CD1c-positive myeloid dendritic cell (primary cell): ENCODE measurements at regions not wholly inside any gene's neighbourhood (a gene's known extent, or its start where the extent isn't known, plus 50 kb on each side); places are given as distances from the start of the nearest gene placed in this dataset.
A peak's percentile ranks its signal among the peaks of the same experiment; 100 is the strongest.

Experiments
- DNase-seq: peaks from one replicate; pipeline ENCODE4 v3.0.0-alpha.2; 2016; ENCODE audit errors: extremely low spot score

DNA sequence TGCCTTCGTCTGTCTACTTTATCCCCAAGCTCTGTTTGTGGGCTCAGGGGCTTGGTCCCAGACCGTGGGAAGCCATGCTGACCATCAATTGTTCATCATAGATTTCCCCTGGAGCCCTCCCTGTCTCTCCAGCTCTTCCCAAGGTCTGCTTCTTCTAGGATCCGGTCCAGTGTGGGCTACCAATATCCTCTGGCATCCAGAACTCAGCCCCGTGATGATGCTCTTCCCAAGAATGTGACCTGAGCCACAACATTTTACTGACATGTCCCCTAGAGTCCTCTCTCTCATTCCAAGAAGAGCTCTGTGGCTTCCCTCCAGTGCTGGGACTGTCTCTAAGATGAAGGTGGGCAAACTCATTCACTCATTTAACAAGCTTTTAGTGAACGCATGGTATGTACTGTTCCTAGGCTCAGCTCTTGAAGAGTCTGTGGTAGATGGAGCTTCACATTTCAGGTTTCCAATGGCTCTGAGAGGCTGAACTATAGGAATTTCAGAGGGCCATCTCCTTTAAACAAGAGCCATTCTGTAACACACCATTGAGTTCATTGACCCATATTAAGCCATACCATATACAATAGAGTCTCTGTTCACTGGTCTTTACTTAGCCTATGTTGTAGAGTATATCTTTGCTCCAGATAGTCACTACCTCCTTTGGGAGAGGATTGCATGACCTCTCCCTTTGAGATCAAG, 142.0 kb upstream of the APCDD1 start:
- DNase-seq, result no peak

DNA sequence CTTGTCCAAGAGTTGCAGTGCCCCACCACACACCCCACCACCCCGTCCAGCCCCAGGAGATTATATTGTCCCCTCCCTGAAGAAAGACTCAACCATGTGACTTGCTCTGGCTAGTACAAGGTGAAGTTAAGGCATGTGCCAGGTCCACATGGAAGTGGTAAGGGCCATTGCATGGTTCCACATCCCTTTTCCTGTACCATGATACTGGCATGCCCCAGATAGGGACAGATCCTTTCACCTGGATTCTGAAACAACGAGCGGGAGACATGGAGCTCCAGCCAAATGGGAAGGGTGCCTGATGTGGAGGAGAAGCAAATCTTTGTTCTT, 141.5 kb upstream of the APCDD1 start:
- DNase-seq, result no peak

DNA sequence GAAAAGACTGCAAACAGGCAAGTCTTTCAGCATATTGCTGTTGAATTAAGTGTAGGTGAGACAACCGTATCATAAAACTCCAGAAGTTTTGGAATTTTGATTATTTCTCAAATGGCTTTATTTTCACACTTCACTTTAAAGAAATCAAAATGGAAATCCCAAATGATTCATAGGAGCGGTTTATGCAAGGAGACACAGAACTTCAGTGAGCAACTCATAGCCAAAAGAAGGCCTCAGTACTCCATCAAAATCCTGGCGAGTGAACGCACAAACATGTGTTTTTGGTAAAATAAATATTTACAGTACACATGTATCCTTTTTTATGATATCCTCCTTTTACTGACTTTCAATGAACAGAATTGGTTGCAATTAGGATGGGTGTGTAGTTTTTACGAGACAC, 140.4 kb upstream of the APCDD1 start:
- DNase-seq, result no peak

DNA sequence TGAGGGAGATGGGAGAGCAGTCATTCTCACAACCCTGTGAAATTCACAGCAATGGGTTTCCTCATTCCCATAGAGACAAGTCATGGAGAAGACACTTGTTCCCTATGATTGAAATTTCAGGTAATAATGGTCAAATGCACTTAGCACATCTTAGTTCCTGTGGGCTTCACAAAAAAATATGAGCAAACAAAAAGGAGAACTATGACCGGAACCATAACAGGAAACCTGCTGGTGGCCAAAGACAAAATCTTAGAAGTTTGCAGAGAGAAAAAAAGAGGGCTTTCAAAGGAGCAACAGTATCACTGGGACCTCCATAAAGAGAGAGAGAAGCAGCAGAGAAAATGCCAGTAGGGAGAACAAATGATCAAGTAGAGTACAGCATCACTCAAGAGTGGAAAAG, 138.9 kb upstream of the APCDD1 start:
- DNase-seq, result peak; percentile 37

DNA sequence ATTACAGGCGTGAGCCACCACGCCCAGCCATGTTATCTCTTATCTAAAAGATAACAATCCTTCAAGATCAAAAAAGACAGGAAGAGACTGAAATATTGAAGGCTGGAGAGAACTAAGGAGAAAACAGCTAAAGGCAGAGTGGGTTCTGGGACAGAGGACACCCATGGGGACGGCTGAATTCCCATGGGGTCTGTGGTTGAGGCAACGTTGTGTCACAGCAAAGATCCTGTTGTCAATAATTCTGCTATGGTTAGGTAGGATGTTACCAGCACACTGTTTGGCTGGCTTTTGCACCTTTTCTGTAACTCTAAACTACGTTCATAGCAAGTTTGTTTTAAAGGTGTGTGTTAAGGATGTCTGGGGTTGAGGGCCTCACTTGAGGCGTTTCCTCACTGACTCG, 137.7 kb upstream of the APCDD1 start:
- no peak for DNase-seq

DNA sequence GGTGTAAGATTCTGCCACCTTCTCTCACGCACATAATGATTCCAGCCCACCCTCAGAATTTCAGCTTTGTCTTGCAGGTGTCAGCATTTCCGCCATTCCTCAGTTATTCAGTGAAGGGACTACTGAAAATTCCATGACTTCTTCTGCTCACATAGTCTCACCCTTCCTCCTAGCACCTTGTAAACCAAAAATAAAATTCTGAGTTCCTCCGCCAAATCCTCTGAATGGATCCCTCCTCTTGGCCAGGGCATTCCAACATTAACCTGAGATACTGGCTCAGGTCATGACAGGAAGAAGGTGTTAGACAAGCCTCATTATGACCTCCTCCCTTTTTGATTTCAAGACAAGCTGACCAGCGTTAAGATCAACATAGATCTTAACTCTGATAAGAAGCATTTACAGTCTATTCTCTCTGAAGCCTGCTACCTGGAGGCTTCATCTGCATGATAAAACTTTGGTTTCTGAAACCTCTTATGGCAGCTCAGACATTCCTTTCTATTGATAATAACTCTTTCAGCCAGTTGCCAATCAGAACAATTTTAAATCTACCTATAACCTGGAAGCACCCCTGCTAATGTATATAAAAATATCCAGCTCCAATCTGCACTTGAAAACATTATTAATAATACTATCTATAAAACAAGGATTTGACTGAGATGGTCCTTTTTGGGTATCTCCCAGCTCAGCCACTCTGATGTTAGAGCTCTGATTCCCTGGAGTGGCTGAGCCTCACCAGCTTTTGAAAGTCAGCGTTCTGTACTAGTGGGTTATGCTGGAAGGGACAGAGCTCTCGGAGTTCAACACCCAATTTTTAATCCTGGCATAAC, 136.4 kb upstream of the APCDD1 start:
- no peak for DNase-seq

DNA sequence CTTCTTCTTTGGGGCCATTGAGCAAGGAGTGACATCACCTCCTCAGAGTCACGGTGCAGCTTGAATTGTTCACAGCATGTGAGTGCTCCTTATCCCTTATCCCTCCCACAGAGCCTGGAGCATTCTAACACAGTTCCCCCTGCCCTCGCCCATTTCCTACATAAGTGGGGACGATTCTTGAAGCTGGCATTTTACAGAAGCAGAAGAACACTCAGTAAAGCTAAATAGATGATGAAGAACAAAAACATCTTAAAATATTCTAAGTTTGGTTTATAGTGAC, 135.8 kb upstream of the APCDD1 start:
- peak; percentile 49 for DNase-seq

DNA sequence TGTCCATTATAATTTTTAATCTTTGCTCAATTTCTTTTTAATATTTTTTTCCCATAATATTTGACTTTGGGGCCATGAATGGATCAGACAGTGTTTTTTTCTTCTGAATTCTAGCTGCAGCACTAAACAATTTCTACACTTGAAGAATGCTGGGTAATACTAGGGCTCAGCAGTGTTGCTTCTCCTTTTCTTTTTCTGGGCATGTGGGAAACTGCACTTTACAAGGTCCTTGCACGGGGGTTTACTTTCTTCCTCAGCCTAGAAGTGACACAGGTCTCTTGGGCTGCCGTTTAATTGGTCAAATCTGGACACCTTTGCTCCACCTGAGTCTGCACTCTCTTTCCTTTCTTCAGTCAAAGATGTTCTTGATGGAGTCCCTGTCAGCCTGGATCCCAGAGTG, 135.4 kb upstream of the APCDD1 start:
- peak; percentile 22 for DNase-seq

DNA sequence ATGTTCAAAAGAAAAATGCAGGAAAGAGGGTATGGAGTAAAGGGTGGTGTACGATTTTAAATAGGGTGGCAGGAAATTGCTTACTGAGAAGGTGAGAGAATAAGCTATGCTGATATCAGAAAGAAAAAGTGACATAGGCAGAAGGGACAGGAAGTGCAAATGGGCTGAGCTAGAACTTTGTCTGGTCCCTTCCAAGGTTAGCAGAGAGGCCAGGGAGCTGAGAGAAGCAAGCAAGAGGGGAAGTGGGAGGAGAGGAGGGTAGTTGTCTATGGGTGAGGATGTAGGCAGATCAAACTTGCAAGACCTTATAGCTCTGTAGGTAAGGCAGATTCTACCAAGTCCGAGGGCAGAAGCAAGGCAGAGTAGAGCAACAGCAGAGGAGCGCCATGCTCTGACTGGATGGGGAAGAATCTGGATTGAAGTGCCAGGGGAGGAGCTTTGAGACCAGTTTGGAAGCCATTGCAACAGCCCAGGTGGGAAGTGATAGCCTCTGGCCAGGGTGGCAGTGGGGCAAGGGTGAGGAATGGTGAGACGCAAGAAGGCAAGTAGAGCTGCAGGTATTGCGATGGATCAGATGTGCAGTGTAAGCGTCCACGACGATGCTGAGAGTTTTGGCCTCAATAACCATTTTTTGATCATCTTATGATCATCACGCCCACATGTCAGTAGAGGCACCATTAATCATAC, 134.4 kb upstream of the APCDD1 start:
- no peak for DNase-seq

DNA sequence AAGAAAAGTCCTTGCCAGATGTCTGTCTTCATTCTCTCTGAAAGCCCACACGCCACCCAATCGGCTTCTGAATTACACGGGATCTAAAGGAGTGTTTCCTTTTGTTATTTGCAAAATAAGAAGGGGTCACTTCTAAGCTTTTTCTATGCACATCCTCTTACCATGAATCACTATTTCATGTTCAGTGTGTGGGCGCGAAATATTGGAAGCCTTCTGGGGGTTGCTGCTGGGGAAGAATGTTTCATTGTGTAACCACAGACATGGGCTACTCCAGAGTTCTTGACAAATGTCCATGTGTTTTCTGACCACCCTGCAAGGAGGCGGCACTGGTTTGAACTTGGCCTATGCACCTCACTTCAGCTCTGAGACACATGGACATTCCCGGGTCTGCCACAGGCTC, 133.6 kb upstream of the APCDD1 start:
- peak; percentile 32 for DNase-seq

DNA sequence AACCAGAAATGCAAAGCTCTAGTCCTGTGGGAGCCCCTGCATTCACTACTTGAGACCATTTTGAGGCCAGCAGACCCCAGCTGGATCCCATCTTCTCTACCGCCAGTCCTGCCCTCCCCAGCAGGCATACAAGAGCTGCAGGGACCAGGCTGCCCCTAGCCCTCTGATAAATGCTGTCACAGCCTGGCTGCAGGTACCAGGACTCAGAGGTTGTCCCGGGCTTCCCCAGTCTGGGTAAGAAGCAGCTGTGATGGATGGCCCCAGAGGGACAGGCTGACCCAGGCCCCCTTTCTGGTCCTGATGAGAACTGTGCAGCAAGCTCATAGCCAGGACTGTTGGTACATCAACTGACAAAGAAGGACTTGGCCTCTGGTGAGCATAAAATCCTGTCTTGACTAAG, 132.9 kb upstream of the APCDD1 start:
- DNase-seq, result no peak

DNA sequence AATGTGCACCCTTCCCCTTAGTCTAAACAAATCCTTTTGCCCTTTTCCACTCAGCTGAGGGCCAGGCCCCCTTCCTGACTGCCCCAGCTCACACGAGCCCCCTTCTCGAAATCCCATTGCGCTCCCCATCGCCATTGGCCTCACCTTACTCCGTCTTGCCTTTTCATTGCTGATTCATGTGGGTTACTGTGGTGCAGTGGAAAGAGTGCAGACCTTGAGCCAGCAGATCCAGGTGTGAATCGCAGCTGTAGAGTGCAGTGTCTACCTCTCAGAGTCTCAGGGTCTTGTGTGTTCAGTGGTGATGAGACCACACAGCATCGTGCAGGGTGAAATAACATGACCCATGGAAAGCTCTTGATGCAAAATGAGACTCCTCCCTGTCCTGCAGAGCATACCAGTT, 132.4 kb upstream of the APCDD1 start:
- no peak for DNase-seq

DNA sequence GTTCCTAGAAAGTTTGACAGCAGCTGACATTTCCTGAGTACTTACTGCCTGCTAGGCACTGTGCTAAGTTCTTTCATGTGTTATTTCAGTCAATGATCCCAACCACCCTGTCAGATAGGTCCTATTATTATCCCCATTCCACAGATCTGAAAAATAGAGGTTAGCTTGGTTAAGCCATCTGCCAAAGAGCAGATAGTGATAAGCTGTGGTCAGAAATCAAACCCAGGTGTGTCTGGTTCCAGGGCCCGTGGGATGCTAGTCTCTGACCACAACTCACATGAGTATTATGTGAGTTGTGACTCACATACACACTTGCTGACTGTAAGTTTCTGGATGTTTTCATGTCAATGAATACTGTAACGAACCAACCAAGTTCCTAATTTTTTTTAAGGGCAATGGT, 132.0 kb upstream of the APCDD1 start:
- peak; percentile 10 for DNase-seq

DNA sequence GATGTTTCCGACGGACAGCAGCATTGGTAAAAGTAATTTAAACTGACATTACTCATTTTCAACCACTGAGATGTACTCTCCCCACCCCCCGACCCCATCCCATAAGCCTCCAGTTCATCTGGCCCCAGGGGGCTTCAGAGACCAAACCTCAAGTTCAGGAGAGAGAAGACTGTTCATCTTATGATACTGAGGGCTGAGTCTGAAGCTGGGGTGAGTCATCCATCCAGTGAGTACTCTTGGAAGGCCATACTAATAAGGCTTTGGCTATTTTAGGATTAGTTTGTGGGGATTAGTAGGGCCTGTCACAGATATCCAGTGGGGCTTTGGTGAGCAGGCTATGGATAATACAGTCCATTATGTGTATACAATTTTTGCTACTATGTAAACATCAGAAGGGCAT, 125.3 kb upstream of the APCDD1 start:
- DNase-seq, result no peak

DNA sequence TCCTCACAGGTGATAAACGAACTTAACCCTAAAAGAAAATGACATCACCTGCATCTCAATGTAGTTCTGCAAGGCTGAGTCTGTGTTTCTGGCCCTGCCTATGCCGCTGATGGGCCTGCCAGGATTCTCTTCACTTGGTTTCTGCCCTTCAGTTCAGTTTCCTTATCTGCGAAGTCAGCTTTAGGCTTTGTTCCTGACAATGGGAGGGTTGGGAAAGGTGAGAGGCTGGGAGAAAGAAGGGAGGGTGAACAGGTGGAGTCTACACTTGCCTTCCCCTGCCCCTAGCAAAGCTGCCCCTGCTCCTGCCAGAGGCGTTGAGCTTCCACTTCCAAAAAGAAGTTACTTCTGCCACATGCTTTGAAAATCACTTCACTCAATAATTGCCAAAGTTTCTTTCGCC, 124.0 kb upstream of the APCDD1 start:
- no peak for DNase-seq

DNA sequence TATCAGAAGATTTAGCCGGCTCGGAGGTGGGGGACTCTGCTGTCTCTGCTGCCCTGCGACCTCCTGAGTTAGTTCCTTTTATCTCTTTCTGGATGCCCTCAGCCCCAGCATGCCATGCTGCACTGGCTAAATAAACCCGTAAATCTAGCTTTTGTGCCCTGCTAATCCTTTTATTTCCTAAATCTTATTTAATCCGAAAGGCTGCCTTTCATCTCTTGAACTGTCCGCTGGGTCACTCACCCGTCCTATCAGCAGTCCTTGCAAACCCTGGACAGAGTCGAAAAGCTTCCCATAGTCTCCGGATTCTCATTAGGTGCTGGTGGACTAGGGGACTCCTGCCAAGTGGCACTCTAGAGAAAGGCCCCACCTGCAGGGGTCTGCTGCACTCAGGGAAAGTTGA, 122.0 kb upstream of the APCDD1 start:
- no peak for DNase-seq

DNA sequence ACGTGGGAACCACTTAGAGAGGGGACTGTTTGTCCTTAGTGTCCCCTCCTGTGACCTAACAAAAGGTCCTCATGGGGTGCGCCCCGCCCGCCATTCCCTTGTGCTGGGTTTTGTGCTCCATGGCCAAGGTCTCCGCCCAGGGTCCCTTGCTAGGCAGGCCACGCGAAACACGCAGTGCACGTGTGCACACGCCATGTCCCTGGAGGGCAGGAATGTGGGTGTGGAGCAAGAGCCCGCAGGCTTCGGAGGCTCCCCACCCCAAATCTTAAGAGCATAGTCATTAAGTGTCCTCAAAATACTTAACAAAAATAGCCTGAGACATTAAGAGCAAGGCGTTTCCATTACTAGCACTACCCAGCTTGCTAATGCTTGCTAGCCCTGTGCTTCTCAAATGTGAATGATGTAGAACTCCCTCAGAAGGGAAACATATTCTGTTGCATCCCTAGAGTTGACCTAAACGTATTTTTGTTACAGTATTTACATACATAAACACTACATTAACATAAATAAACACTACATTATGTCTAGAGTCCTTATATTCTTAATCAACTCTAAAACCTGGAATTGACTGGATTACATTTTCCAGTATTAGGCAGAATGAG, 117.6 kb upstream of the APCDD1 start:
- no peak for DNase-seq

DNA sequence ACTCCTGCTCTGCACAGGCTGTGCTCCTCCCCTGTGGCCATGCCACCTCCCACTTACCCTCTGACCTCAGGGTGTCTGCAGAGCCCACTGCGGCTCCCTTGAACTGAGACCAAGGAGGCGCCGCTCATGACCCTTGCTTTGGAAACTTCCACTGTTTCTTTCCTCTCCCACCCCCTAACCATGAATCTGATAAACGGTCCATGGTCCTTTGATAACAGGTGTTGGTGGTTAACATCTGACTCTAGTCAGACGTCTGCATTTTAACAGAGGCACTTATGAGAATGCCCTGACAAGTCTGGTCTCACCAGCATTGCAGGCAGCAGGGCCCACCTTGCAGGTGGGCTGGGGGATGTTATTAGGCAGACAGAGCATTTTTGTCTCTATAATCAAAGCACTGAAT, 113.6 kb upstream of the APCDD1 start:
- DNase-seq, result no peak

DNA sequence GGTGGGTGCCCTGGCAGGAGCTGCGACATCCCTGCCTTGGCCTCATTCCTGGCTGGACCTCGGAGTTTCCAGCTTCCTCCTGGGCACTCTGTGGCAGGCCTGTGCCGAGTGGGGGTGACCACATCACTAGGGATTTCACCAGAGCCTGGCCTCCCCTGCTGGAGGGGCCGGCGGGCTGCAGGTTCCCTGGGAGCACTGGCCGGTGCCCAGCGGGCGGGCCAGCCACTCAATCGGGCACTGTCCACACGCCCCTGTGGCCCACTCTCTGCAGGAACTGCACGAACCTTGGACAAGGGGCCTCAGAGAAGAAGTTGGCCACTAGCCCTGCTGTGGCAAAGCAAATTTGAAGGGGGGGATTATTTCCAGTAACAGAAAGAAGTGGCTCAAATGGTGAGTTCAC, 110.7 kb upstream of the APCDD1 start:
- no peak for DNase-seq

DNA sequence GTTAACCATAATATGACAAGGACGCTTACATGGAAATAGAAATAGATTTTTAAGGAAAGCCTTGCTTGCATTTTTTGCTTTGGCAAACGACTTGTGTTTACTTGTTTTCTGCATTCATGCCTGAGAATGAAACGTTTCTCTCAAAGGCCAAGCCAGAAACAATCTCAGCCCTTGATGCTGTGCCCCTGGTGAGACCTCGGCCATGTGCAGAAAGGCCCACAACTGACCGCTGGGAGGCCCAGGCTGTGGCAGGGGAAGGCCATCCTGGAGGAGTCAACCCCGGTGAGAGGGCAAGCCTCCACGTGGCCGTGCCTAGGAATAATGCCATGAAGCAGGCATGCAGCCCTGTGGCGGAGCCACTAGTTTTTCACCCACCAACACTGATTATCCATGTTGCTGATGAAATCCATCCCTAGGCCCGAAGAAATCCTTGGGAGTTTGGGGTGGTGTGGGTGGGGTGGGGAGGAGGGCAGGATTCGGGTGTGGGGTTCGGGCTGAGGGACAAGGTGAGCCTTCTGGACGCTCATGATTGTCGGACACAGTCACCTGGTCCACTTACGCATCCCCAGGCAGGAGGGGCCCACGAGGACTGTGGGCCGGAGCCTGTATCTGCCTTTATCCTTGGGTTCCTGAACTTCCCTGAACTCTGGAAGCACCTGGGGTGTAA, 107.6 kb upstream of the APCDD1 start:
- no peak for DNase-seq

DNA sequence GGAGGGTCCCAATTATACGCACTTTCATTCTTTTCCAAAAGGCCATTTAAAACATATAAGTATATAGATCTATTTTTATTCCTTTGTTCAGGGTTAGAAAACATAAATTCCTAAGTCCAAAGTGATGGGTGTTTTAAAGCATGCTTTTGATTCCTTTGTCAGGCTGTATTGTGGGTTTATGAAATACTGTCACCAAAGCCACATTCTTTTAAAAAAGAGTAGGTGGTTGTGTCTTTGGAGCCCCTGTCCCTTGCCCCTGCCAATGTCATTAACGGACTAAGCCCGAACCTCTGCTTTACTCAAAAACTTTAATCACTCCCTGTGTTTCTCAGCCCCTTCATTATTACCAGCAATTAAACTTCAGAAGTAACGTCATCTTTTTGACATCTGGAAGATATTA, 104.9 kb upstream of the APCDD1 start:
- no peak for DNase-seq

DNA sequence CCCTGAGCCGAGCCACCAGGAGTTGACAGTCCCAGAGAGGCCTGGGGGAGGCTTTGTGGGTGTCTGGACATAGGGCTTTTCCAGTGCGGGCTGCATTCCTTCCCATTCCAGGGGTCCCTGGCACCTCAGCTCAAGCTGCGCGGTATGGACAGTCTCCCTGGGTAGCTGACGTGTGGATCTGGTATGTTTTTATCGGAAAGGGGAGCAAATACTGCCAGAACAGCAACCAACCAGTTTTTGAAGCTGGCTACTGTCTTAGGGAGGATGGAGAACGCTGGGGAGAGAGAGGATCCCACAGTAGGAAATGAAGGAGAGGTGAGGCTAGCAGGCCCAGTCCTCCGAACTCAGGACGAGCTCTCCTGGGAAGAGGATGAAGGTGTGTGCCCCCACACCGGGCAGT, 103.8 kb upstream of the APCDD1 start:
- DNase-seq, result no peak
